Nephron (organoid): ENCODE measurements at regions not wholly inside any gene's neighbourhood (a gene's known extent, or its start where the extent isn't known, plus 50 kb on each side); places are given as distances from the start of the nearest gene placed in this dataset.

Experiments
- H3K27ac Mint-ChIP-seq, 3 experiments: 2 replicates each; pipeline ENCODE4 v1.8.0; 2020; ENCODE audit warnings: mixed read lengths in 3 of 3, mild to moderate bottlenecking in 2 of 3, moderate library complexity in 1 of 3
- H3K27me3 Mint-ChIP-seq: 2 replicates; pipeline ENCODE4 v1.8.0; 2021; ENCODE audit warnings: low read depth, mild to moderate bottlenecking, moderate library complexity, mixed read lengths
- H3K36me3 Mint-ChIP-seq: 2 replicates; pipeline ENCODE4 v1.8.0; 2020; ENCODE audit warnings: low read depth, mixed read lengths
- H3K4me1 Mint-ChIP-seq: 2 replicates; pipeline ENCODE4 v1.8.0; 2020; ENCODE audit warnings: mixed read lengths
- H3K4me3 Mint-ChIP-seq, 3 experiments: 2 replicates each; pipeline ENCODE4 v1.8.0; 2020; ENCODE audit warnings: mild to moderate bottlenecking in 3 of 3, mixed read lengths in 3 of 3, moderate library complexity in 2 of 3
- H3K9me3 Mint-ChIP-seq: 2 replicates; pipeline ENCODE4 v1.8.0; 2020; ENCODE audit warnings: mixed read lengths
- CTCF ChIP-seq, 3 experiments: fragments of 200-600 bp; sonication (generic); IDR thresholded peaks; one replicate each; pipeline ENCODE4 v1.5.0; 2021; ENCODE audit warnings: antibody characterized with exemption in 3 of 3; ENCODE audit not compliant: unreplicated experiment in 3 of 3

GRCh38 chr11:64441127-64441526, 82.2 kb downstream of the RPS6KA4 start:
- Mint-ChIP-seq H3K27me3 (peaks cover 16% of the 10 kb centered on the region), H3K9me3 (no peaks in the 10 kb centered on the region), H3K27ac (no peak overlapping the region), H3K4me3 (no peak overlapping the region), H3K4me1 (no peaks in the 10 kb centered on the region), H3K36me3 (no peaks in the 10 kb centered on the region)
- no peak for TF ChIP-seq CTCF (IDR thresholded peaks at IDR 0.05; ENCODE audit: unreplicated experiment in 3 of 3)

DNA sequence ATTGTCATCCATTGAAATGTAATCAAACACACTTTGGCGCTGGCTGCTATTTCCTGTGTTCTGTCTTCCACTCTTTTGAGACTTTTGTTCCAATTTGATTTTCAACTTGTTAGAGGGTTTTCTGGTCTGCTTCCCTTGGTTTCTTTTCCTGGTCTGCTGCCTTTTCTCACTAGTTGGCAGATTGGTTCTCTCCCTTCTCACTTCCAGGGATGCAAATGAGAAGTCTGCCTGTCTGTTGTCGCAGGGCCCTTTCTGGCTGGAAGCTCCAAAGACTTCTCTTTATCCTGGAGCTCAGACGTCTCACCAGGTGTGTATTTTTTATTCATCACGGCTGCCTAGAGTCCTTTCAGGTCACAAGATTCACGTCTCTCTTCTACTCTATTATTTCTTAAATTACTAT, 84.0 kb downstream of the RPS6KA4 start:
- no peaks in the 10 kb centered on the region for H3K9me3 Mint-ChIP-seq
- no peak overlapping the region for H3K4me3 Mint-ChIP-seq
- no peaks in the 10 kb centered on the region for H3K36me3 Mint-ChIP-seq
- H3K27ac Mint-ChIP-seq, result no peak overlapping the region
- peaks cover 19% of the 10 kb centered on the region for H3K27me3 Mint-ChIP-seq
- TF ChIP-seq CTCF (IDR thresholded peaks at IDR 0.05; ENCODE audit: unreplicated experiment in 3 of 3), result no peak
- peaks cover 6% of the 10 kb centered on the region for H3K4me1 Mint-ChIP-seq

- no peak overlapping the region for H3K27ac Mint-ChIP-seq
- H3K27me3 Mint-ChIP-seq, result peaks cover 29% of the 10 kb centered on the region
- no peaks in the 10 kb centered on the region for H3K9me3 Mint-ChIP-seq
- peaks cover 23% of the 10 kb centered on the region for H3K4me1 Mint-ChIP-seq
- no peak overlapping the region for H3K4me3 Mint-ChIP-seq
- H3K36me3 Mint-ChIP-seq, result no peaks in the 10 kb centered on the region
- no peak for TF ChIP-seq CTCF (IDR thresholded peaks at IDR 0.05; ENCODE audit: unreplicated experiment in 3 of 3)
These were observed 86.0 kb downstream of the RPS6KA4 start for GRCh38 chr11:64444838-64445441.

DNA sequence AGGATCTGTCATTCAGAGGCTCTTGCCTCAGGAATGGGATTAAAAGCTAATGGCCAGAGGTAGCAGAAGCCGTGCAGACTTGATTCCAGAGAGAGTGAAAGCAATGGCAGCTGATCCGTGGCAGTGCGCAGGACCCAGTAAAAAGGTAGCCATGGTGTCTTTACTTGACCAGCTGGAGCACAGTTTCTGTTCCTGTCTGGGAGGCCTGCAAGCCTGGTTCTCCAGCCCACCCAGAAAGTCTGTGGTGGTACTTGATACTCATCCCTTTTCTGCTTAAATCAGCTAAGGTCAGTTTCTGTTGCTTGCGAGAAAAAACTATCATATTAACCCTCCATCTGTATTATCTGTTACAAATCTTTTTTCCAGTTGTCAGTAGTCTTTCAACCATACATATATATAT, 86.7 kb downstream of the RPS6KA4 start:
- peak overlapping the region in 1 of 3 experiments; percentile 22 for H3K27ac Mint-ChIP-seq
- TF ChIP-seq CTCF (IDR thresholded peaks at IDR 0.05; ENCODE audit: unreplicated experiment in 3 of 3), result no peak
- no peaks in the 10 kb centered on the region for H3K9me3 Mint-ChIP-seq
- H3K27me3 Mint-ChIP-seq, result peaks cover 29% of the 10 kb centered on the region
- H3K4me1 Mint-ChIP-seq, result peaks cover 23% of the 10 kb centered on the region
- H3K36me3 Mint-ChIP-seq, result no peaks in the 10 kb centered on the region
- H3K4me3 Mint-ChIP-seq, result no peak overlapping the region

GRCh38 chr11:64447831-64448598, 89.1 kb downstream of the RPS6KA4 start:
- peaks cover 23% of the 10 kb centered on the region for H3K4me1 Mint-ChIP-seq
- no peaks in the 10 kb centered on the region for H3K9me3 Mint-ChIP-seq
- H3K27ac Mint-ChIP-seq, result peak overlapping the region; percentile 9 to 63 (median 9)
- peak overlapping the region; percentile 59 to 64 (median 63) for H3K4me3 Mint-ChIP-seq
- no peak for TF ChIP-seq CTCF (IDR thresholded peaks at IDR 0.05; ENCODE audit: unreplicated experiment in 3 of 3)
- no peaks in the 10 kb centered on the region for H3K36me3 Mint-ChIP-seq
- H3K27me3 Mint-ChIP-seq, result peaks cover 24% of the 10 kb centered on the region
